HK-2 (cell line): ENCODE measurements at regions not wholly inside any gene's neighbourhood (a gene's known extent, or its start where the extent isn't known, plus 50 kb on each side); places are given as distances from the start of the nearest gene placed in this dataset.
"Not testable (repeated sequence)": the region's sequence is repeated elsewhere in the genome, so short reads cannot be mapped to it uniquely, and the experiment has no call there.

Source experiments
- DNase-seq: peaks from one replicate; pipeline ENCODE4 v3.0.0-alpha.2; 2018; ENCODE audit not compliant: unreplicated experiment

DNA sequence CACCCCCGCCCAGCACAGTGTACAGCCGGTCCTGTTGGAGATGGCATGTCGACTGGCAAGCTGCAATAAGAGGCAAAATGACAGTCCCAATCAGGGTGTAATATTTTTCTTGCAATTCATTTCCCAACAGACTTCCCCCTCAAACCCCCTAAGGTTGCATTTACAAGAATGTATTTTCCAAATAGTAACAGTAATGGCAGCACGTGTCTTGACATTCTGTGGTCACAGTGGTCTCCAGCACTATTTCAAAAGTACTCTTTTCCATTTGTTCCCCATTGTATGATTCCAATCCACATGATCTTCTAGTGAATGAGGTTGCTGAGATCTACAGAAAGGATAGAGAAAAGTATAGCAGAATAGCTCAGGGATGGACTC is 97.8 kb upstream of the CARMIL1 start:
- DNase-seq = no peak

DNA sequence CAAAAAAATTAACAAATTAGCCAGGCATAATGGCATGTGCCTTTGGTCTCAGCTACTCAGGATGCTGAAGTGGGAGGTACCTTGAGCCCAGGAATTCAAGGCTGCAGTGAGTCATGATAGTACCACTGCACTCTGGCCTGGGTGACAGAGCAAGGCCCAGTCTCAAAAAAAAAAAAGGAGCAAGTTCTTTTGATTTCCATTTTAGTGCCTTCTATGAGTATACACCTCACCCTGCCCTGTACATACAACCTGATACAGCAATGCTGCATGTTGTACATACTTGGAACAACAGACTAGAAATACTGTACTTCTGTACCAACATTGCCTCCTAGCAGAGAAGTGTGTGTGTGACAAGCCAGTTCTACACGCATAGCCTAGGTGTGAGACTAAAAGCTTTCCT is 97.3 kb upstream of the CARMIL1 start:
- DNase-seq = peak; percentile 19

DNA sequence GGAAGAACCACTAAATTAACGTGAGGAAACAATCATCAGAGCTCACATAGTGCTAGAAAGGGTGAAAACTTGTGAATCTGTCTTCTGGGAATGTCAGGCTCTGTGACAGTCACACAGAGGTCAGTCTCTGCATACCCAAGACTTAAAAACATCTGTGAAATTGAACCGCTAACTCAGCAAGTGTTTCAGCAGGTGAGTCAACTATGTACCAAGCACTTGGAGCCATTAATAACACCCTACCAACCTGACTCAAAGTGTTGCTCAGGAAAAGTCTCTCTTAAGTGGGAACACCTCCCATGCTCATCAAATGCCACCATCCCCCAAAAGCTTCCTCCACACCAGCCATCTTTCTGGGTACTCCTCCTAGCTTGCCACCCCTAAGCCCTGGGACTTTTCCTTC is 92.3 kb upstream of the CARMIL1 start:
- no peak for DNase-seq

DNA sequence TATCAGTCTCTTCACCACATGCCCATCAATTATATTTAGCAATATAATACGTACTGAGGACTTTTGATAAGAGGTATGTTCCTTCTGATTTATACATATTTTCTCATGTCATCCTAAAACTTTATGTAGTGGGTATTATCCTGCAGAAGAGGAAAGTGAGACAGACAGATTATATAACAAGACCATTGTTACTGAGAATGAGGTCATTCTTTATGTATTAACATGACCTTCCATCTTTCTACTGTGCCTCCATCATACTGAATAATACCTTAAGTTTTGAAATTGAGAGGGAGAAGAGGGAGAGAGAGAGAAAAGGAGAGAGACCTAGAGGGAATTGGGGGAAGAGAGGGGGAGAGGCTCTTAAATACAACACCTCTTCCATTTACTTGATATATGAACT is 90.9 kb upstream of the CARMIL1 start:
- DNase-seq = no peak

DNA sequence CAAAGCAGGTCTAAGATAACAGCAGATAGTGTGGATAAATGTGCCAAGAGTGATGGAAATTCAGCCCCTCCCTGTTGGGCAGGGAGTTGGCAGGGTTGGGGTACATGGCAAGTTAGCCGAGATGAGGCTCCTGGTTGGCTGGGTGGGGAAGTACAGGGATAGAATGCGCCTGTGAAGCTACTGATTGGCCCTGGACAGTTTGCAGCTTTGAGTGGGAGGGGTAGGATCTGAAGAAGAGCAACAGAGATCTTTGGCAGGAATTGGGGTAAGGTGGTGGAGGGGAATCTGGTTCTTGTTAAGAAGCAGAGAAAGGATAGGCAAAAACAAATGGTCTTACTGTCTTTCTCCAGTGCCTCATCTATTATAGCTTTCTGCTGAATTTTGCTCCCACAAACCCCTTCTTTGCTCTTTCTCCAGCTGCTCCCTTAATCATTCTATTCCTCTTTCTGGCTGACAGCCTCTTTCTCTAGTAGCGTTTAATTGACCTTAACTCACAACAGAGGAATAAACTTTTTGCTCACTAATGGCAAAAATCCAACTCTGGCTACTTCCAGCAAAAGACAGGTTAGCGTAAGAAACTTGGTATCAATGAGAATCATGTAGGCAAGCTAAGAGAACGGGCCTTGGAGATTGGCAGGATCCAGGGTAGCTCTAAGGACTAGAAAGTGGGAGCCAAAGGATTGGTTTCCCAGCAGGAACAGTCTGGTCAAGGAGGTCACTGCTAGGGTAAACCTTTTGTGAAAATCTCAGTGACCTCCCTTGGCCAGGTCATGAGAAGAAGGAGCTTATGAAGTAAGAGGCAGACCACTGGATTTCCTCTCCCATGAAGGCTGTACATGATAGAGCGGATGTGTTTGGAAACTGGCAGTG is 86.3 kb upstream of the CARMIL1 start:
- peak; percentile 18 for DNase-seq

DNA sequence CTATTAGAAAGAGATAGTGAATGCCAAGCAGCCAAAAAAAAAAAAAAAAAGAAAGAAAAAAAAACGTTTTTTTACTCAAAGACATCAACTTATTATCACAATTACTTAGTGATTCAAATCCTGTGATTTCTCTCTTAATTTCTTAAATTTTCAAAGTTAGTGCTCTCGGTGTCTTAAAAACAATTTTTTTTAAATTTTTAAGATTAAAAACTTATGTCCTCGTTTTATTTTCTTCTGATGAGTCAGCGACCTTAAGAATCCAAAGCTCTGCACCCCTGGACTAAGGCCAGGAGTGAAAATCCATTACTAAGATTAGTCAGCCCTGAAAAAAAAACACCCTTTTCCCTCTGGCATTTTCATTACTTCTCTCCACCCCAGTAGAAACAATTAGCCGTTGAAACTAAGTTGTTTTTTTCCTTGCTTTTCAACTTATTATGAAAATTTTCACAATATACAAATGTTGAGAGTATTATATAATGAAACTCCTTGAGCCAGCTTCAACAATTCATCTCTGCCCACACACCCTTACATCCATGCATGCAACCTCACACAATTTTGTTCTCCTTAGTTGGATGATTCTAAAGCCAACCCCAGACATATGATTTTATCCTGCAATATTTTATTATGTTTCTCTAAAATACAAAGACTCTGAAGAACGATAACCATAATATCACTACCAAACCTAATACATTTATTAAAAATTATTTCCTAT is 85.6 kb upstream of the CARMIL1 start:
- peak; percentile 14 for DNase-seq

DNA sequence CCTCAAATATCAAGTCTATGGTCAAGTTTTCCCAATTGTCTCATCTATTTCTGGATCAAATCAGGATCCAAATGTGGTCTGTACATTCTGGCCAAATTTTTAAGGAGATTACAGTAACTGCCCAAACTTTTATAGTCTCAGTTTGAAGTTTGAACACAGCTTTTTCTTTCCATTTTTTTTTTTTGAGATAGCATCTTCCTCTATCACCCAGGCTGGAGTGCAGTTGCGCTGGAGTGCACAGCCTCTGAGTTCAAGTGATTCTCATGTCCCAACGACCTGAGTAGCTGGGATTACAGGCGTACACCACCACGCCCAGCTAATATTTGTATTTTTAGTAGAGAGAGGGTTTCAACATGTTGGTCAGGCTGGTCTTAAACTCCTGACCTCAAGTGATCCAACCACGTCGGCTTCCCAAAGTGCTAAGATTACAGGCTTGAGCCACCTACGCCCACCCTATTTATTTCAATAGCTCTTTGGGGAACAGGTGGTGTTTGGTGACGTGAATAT is 84.9 kb upstream of the CARMIL1 start:
- no peak for DNase-seq

DNA sequence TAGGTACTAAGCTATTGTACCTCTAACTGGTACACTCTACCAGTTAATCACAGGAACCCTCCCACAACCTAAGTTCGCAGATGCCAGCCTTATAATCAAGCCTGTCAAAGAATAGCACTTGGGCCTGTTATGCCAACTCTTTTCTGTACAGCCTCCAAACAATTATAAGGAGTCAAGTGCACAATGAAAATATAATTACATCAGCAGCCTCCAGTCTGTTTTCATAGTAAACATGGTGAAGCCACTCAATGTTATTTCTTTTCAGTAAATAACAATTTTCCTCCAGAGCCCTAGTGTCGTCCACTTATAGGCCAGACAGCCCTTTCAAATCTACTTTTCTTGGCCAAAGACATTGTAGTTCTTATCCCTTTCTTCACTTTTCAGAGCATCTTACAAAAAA is 82.7 kb upstream of the CARMIL1 start:
- no peak for DNase-seq

DNA sequence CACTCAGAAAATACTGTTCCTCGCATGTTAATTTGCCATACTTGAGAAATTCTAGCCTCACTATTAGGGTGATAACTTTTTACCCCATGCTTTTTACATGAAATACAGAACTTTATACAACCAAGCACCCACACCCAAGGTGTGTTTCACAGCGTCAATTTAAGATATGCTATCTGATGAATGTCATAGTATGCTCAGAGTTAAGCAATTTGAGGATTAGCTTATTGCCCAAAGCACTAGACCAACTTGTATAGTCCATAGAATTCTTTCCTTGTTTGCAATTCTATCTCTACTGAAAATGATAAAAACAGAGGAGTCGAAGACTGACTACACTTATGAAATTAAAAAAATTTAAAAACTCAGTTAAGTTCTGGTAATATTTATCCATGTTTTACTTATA is 82.1 kb upstream of the CARMIL1 start:
- no peak for DNase-seq

DNA sequence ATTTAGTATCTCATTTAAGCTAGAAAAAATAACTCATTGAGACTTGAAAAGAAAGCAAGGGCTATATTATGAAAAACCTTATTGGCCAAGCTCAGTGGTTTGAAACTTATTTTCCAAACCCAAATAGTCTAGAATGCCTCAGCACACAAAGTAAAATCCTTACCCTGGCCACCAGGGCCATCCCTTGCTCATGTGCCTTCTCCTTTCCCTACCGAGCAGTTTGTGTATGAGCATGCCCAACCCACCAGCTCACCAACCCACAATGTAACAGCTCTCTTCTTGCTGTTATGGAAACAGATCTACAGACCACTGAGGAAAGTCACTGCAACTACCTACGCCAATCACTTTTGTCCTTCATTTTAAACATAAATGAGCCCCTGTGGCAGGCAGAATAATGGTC is 79.6 kb upstream of the CARMIL1 start:
- no peak for DNase-seq

DNA sequence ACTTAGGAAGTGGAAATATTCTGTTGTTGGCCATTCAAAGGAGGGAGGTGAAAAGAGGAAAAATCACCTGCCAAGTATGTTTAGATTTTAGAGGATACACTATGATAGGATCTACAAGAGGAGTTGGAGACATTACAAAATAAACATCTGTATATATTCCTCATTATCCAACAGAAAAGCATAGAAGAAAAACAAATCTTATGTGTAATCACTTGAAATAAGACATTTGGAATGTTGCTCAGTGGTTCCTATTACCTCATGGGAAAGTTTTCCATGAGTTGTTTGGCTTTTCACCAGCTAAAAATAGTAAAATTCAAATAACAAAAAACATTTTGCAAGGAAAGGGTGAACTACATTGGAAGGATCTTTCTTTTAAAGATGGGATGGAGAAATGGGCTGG is 76.7 kb upstream of the CARMIL1 start:
- DNase-seq = no peak

DNA sequence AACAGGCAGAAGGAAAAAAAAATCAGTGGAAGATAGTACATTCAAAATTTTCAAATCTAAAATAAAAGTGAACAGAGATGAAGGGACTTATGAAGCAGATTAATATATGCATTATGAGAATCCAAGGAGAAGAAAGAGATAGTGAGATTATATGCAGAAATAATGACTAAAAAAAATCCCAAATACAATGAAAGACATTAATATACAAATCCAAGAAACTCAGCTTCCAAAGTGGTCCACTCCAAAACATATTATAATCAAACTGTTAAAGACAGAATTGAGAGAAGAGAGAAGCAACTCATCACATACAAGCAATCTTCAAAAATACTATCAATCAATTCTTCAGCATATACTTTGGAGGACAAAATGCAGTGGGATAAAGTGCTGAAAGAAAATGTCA is 73.5 kb upstream of the CARMIL1 start:
- no peak for DNase-seq

DNA sequence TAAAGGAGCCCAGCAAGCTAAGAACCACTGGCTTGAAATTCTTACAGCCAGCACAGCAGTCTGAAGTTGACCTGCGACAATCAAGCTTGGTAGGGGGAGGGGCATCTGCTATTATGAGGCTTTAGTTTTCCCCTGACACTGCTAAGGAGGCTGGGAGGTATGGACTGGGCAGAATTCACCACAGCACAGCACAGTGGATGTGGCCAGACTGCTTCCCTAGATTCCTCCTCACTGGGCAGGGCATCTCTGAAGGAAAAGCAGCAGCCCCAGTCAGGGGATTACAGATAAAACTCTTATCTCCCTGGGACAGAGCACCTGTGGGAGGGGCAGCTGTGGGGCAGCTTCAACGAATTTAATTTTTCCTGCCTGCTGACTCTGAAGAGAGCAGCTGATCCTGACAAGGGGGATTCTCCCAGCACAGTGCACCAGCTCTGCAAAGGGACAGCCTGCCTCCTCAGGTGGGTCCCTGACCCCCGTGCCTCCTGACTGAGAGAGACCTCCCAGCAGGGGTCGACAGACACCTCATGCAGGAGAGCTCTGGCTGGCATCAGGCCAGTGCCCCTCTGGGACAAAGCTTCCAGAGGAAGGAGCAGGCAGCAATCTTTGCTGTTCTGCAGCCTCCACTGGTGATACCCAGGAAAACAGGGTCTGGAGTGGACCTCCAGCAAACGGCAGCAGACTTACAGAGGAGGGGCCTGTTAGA is 71.6 kb upstream of the CARMIL1 start:
- DNase-seq = not testable (repeated sequence)

DNA sequence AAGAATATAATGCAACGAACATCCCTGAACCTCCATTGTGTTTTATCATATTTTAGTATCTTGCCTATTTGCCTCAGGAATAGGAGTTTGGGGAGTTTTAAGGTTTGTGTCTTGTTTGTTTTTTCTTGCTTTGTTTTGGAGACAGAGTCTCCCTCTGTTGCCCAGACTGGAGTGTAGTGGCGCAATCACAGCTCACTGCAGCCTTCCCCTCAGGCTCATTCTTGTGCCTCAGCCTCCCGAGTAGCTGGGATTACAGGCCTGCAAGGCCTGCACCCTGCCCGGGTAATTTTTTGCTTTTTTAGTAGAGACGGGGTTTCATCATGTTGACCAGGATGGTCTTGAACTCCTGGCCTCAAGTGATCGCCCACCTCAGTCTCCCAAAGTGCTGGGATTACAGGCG is 63.3 kb upstream of the CARMIL1 start:
- no peak for DNase-seq

DNA sequence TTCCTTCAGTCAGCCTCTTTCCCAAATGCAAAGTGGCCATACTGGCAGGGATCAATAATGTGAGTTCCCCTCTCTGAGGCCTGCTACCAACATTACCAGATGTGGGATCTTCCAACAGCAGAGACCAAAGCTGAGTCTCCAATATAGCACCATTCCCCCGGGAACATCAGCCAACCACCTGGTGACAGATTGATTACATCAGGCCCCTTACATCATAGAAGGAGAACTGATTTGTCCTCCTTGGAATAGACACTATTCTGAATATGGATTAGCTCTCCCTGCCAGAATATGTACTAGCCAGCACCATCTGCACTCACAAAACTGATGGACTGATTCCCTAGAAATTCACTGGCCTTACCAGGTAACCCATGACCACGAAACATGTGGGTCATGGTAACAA is 61.9 kb upstream of the CARMIL1 start:
- no peak for DNase-seq

DNA sequence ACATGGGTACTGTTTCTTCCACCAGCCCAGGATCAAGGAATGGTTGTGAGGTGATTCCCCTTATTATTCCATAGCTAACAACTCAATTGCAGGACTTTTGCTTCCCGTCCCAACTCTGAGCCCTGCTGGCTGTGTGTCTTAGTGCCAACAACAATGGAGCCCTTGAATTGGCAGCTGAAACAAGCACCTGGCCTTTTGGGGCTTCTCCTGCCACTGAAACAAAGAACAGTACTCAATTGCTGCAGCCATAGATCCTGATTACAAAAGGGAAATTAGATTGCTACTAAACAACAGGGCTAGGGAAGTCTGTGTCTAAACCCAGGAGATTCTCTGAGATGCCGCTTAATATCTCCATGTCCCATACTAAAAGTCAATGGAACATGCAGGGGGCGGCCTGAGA is 61.3 kb upstream of the CARMIL1 start:
- no peak for DNase-seq

DNA sequence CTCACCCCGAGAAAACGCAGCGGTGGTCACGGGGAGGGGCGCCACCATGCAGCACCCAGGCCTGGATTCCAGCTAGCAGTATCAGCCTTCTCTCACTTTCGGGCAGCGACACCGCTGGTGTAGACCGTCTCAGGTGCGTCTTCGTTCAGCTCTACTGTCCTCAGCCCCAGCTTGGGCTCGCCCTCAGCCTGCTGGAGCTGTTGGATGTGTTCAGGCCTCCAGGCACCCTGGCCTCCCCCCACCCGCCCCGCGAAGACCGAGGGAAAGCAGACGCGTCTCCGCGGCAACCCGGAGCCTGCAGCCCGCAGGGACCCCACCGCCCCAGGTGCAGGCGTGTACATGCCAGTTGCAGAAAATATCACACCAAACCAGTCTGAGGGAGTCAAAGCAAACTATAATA is 60.8 kb upstream of the CARMIL1 start:
- DNase-seq = no peak

DNA sequence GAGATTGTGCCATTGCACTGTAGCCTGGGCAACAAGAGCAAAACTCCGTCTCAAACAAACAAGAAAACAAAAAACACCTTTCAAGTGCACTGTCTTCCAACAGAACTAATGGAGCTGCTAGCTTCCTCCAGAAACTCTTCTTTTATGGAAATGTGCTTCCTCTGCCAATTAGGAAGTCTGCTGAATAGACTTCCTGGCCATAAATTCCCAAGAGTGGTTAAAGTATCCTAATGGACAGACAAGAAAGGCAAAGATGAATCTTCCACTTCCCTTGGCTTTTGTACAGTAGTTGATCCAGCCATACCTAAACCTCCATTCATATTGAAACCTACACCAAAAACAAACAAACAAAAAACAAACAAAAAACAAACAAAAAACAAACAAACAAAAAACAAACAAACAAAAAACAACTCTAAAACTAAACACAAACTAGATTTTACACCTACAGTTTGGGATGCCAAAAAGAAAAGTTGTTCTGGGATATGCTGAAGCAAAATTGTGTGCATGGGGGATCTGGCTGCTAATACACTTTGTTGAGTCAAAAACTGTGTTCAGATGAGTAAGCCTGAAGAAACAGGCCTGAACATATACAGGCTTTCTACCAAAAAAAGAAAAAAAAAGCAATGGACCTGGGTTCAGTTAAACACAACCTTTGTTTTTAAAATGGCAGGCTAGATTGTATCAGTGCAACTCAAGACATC is 59.8 kb upstream of the CARMIL1 start:
- no peak for DNase-seq

DNA sequence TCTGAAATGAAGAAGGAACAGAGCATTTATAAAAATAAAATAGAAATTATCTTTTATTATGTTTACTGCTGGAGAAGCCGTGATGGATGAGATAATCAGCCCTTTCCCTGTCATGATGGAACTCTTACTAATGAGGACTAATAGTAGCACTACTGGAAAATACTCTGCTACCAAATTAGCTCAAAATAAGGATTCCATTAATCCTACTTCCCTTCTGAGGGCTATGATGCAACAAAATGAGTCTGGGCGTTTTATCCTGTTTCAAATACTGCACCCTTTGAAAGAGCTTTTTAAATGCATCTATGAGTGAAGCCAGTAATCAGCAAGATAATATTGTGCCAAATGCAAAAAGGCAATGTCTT is 59.3 kb upstream of the CARMIL1 start:
- no peak for DNase-seq

DNA sequence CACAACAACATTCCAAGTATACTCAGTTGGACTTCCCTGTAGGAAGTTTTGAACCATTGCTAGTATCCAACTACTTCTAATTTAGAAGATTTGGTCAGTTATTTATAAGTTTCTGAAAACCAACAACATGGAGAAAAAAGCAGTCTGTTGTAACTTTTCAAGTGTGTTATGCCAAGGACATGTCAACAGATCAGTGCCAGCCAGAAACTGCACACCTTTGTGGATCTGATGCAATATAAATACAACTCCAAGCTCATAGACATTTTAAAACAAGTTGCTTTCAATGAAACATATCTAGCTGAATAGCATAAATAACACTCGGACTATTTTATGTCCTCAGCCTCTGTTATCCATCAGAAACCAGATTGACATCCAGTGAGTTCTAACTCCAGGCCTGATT is 58.3 kb upstream of the CARMIL1 start:
- no peak for DNase-seq

DNA sequence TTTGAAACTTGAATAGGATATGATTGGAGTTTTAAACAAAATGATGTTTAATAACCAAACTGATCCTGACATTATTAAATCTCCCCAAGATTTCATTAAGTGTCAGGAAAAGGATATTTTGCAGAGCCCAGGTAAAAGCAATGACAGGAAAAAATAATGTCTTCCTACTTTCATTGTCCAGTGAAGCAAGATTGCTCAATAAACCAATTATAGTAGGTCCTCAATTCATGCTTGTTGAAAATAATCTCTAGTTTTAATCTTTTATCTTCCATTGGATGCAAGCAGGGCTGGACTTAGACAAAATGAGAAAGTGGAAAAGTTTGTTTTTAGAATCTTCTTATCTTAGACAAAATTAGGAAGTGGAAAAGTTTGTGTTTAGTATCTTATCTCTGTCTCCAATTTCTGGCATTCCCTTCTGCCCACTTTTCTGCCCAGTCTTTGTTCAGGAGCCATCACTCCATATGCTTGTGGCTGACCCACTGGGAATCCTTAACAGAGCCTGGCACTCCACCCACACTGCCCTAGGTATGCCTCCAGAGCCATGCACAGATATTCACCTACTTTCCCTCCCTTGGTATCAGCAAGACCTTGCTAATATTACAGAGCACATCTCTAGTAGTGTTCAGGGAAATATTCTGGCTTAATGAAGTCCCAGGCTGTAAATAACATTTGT is 57.0 kb upstream of the CARMIL1 start:
- DNase-seq = no peak
